ENCODE measurements at regions not wholly inside any gene's neighbourhood (a gene's known extent, or its start where the extent isn't known, plus 50 kb on each side); places are given as distances from the start of the nearest gene placed in this dataset.
"Not testable (repeated sequence)": the region's sequence is repeated elsewhere in the genome, so short reads cannot be mapped to it uniquely, and the experiment has no call there.

DNA sequence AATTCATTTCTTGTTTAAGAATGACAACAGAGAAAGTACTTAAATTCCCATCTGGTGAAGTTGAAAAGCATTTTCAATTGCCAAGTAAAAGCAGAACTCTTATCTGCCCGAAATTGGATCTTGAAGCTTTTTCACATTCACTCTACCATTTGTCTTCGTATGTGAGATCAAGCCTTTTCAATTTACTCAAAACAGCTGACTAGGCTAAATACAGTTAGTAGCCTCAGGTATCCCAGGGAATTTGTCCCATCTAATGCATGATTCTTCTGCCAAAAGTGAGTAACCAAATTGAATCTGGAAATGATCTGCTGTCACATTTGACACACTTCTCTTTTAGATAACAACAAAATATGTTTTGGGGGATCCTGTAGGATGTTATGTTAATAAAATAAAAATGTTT lies 596.8 kb upstream of the HS3ST5 start:
- Mint-ChIP-seq H3K27ac (no peak overlapping the region), H3K4me3 (no peak overlapping the region), H3K36me3 (ENCODE audit: low read depth) (no peaks in the 10 kb centered on the region), H3K9me3 (peaks cover 3% of the 10 kb centered on the region), H3K4me1 (no peaks in the 10 kb centered on the region), H3K27me3 (no peaks in the 10 kb centered on the region)
- DNase-seq (no peak), ATAC-seq (ENCODE audit: low read depth) (no peak)
- intact Hi-C loops (cut with micrococcal nuclease): no loop called here
- ChIA-PET CTCF (no interaction called here), POLR2A (no interaction called here)
- TF ChIP-seq, protein P1, sequence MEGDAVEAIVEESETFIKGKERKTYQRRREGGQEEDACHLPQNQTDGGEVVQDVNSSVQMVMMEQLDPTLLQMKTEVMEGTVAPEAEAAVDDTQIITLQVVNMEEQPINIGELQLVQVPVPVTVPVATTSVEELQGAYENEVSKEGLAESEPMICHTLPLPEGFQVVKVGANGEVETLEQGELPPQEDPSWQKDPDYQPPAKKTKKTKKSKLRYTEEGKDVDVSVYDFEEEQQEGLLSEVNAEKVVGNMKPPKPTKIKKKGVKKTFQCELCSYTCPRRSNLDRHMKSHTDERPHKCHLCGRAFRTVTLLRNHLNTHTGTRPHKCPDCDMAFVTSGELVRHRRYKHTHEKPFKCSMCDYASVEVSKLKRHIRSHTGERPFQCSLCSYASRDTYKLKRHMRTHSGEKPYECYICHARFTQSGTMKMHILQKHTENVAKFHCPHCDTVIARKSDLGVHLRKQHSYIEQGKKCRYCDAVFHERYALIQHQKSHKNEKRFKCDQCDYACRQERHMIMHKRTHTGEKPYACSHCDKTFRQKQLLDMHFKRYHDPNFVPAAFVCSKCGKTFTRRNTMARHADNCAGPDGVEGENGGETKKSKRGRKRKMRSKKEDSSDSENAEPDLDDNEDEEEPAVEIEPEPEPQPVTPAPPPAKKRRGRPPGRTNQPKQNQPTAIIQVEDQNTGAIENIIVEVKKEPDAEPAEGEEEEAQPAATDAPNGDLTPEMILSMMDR (IDR thresholded peaks at IDR 0.05): no peak

DNA sequence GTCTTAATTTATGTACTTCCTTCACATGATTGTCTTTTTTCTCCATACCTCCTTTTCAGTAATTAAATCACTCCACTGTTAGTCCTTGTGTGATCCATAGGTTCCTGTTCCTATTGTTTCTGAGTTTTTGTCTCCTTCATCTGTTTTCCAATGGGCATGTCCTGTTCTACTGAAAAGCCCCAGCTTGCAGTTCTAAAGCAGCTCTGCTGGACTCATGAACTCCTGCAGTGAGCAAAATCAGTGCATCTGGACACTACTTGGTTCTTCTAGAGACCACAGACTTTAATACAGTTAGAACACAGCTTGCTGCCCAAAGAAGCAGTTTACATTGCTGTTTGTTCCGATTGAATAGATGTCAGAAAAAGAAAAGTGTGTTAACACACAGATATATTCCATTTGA lies 593.3 kb upstream of the HS3ST5 start:
- intact Hi-C loops (cut with micrococcal nuclease): no loop called here
- no peaks in the 10 kb centered on the region for H3K9me3 Mint-ChIP-seq
- no peaks in the 10 kb centered on the region for H3K36me3 Mint-ChIP-seq (ENCODE audit: low read depth)
- no peak for DNase-seq
- TF ChIP-seq, protein P1 (IDR thresholded peaks at IDR 0.05): no peak
- no peaks in the 10 kb centered on the region for H3K27me3 Mint-ChIP-seq
- ChIA-PET CTCF (no interaction called here), POLR2A (no interaction called here)
- H3K4me1 Mint-ChIP-seq: no peaks in the 10 kb centered on the region
- H3K4me3 Mint-ChIP-seq: no peak overlapping the region
- no peak overlapping the region for H3K27ac Mint-ChIP-seq
- ATAC-seq (ENCODE audit: low read depth): no peak

DNA sequence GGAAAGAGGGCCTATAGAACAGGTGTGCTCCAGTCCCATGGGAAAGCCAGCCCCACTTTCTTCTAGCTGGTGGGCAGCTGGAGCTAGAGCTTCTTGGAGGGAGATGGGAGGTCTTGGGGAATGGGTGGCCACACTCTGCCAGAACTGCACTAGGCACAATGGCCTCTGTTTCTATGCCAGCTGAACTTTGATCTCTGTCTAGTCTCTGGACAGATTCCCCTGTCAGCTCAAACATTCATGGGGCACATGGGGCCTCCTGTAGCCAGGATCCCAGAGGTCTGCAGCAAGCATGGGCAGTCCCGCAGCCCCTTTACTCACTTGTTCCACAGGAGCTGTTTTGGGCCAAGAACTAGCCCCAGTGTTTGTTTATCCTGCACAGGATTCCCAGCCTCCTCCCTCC lies 591.3 kb upstream of the HS3ST5 start:
- CTCF ChIA-PET: no interaction called here
- Mint-ChIP-seq H3K27me3 (no peaks in the 10 kb centered on the region), H3K4me1 (no peaks in the 10 kb centered on the region), H3K27ac (no peak overlapping the region), H3K9me3 (no peaks in the 10 kb centered on the region), H3K4me3 (no peak overlapping the region), H3K36me3 (ENCODE audit: low read depth) (no peaks in the 10 kb centered on the region)
- TF ChIP-seq, protein P1 (IDR thresholded peaks at IDR 0.05): no peak
- ATAC-seq (ENCODE audit: low read depth) (no peak), DNase-seq (no peak)
- POLR2A ChIA-PET: no interaction called here
- intact Hi-C loops (cut with micrococcal nuclease): no loop called here

DNA sequence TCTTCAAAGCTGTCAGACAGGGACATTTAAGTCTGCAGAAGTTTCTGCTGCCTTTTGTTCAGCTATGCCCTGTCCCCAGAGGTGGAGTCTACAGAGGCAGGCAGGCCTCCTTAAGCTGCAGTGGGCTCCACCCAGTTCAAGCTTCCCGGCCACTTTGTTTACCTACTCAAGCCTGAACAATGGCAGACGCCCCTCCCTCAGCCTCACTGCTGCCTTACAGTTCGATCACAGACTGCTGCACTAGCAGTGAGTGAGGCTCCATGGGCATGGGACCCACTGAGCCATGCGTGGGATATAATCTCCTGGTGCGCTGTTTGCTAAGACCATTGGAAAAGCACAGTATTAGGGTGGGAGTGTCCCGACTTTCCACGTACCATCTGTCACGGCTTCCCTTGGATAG lies 585.9 kb upstream of the HS3ST5 start:
- intact Hi-C loops (cut with micrococcal nuclease); POLR2A ChIA-PET: not testable (repeated sequence)

DNA sequence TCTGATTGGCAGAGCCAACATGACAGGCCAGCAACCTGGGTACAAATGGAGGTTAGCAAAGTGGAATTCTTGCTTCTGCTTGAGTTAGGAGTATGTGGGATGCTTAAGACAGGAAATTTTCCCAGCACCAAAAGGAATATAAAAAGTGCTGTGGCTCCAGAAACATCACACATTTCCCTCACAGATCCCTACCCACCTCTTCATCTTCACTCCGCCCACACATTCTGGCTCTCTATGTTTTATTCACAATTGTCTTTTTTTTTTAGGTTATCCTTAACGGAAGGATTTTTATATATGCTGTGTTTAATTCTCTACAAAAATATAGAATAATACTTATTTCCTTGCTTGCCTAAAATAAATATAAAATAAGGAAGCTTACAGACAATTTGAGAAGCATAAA lies 563.3 kb upstream of the HS3ST5 start:
- TF ChIP-seq, protein P1 (IDR thresholded peaks at IDR 0.05): no peak
- H3K4me1 Mint-ChIP-seq: no peaks in the 10 kb centered on the region
- ChIA-PET POLR2A (no interaction called here), CTCF (no interaction called here)
- H3K27ac Mint-ChIP-seq: no peak overlapping the region
- DNase-seq (no peak), ATAC-seq (ENCODE audit: low read depth) (no peak)
- H3K9me3 Mint-ChIP-seq: peaks cover 6% of the 10 kb centered on the region
- H3K4me3 Mint-ChIP-seq: no peak overlapping the region
- no peaks in the 10 kb centered on the region for H3K27me3 Mint-ChIP-seq
- H3K36me3 Mint-ChIP-seq (ENCODE audit: low read depth): no peaks in the 10 kb centered on the region
- intact Hi-C loops (cut with micrococcal nuclease): no loop called here

More for the DNA sequence above, 585.9 kb upstream of the HS3ST5 start:
- H3K36me3 Mint-ChIP-seq (ENCODE audit: low read depth); DNase-seq; H3K4me3 Mint-ChIP-seq; H3K4me1 Mint-ChIP-seq; H3K27ac Mint-ChIP-seq; ATAC-seq (ENCODE audit: low read depth); CTCF ChIA-PET; H3K27me3 Mint-ChIP-seq; H3K9me3 Mint-ChIP-seq: not testable (repeated sequence)

DNA sequence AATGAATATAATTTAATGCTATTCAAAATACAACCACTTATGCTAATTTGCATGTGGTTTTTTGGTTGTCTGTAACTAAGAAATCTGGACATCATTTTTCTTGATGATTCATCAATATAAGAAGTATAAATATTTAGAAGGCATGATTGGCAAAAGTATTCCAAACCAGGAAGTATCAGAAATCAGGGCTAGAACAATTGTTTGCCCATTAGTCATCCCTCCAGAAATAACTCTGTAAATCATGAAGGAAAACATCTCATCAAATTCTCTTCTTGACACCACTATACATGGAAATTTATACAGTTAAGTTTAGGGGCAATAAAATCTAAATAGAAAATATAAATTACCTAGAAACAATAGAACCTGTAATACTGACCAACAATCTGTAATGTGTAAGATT lies 554.7 kb upstream of the HS3ST5 start:
- no peaks in the 10 kb centered on the region for H3K4me1 Mint-ChIP-seq
- intact Hi-C loops (cut with micrococcal nuclease): no loop called here

More for the DNA sequence above, 554.7 kb upstream of the HS3ST5 start:
- CTCF ChIA-PET: interaction anchor here (0.6 kb wide), 1 partner anchor 1192 kb away, joined by 3 read pairs; no protein-coding TSS in a partner anchor
- POLR2A ChIA-PET: no interaction called here
- Mint-ChIP-seq H3K36me3 (ENCODE audit: low read depth) (no peaks in the 10 kb centered on the region), H3K27ac (no peak overlapping the region), H3K27me3 (no peaks in the 10 kb centered on the region), H3K4me3 (no peak overlapping the region), H3K9me3 (peaks cover 8% of the 10 kb centered on the region)
- TF ChIP-seq, protein P1 (IDR thresholded peaks at IDR 0.05): no peak
- DNase-seq (no peak), ATAC-seq (ENCODE audit: low read depth) (no peak)
